Natural killer cell (primary cell): ENCODE measurements at regions not wholly inside any gene's neighbourhood (a gene's known extent, or its start where the extent isn't known, plus 50 kb on each side); places are given as distances from the start of the nearest gene placed in this dataset.

ENCODE experiments used
- ATAC-seq, 3 donors: fragments of 150-1000 bp in 2 of 3; fragments of 200-7000 bp in 1 of 3; cut with Tn5 transposase; 1 replicate in 1 of 3; 2 replicates in 2 of 3; pipeline ENCODE4 v1.10.0; 2021; ENCODE audit warnings: mild to moderate bottlenecking in 2 of 3, moderate library complexity in 2 of 3
- DNase-seq, 2 donors: peaks; one replicate each; pipeline versions ENCODE4 v3.0.0 to v3.0.0-alpha.2; 2013 to 2021; ENCODE audit warnings: mixed read lengths in 1 of 2
- H3K27ac ChIP-seq: one replicate; pipeline ENCODE4 v1.5.1; 2013; ENCODE audit warnings: mild to moderate bottlenecking, low read length
- H3K27me3 ChIP-seq: one replicate; pipeline ENCODE4 v1.6.1; 2013; ENCODE audit warnings: low read length; ENCODE audit not compliant: control insufficient read depth, insufficient read depth
- H3K36me3 ChIP-seq: one replicate; pipeline ENCODE4 v1.6.1; 2013; ENCODE audit warnings: low read length; ENCODE audit not compliant: control insufficient read depth, insufficient read depth
- H3K4me1 ChIP-seq: one replicate; pipeline ENCODE4 v1.6.1; 2013; ENCODE audit warnings: low read length; ENCODE audit not compliant: control insufficient read depth, insufficient read depth
- H3K4me3 ChIP-seq: one replicate; pipeline ENCODE4 v1.5.1; 2013; ENCODE audit warnings: low read length
- H3K9me3 ChIP-seq: one replicate; pipeline ENCODE4 v1.6.1; 2013; ENCODE audit warnings: low read length; ENCODE audit not compliant: control insufficient read depth, insufficient read depth
- H3K27ac Mint-ChIP-seq, 2 donors: one replicate each; pipeline ENCODE4 v1.8.0; 2022; ENCODE audit warnings: mild to moderate bottlenecking in 2 of 2, mixed read lengths in 2 of 2, moderate library complexity in 1 of 2
- H3K27me3 Mint-ChIP-seq, 2 donors: one replicate each; pipeline ENCODE4 v1.8.0; 2022; ENCODE audit warnings: low read depth in 2 of 2, mixed read lengths in 2 of 2
- H3K36me3 Mint-ChIP-seq: one replicate; pipeline ENCODE4 v1.8.0; 2022; ENCODE audit warnings: mixed read lengths
- H3K4me1 Mint-ChIP-seq, 2 donors: one replicate each; pipeline ENCODE4 v1.8.0; 2022; ENCODE audit warnings: mixed read lengths in 2 of 2
- H3K4me3 Mint-ChIP-seq: one replicate; pipeline ENCODE4 v1.8.0; 2022; ENCODE audit warnings: mild to moderate bottlenecking, moderate library complexity, mixed read lengths
- H3K9me3 Mint-ChIP-seq, 2 donors: one replicate each; pipeline ENCODE4 v1.8.0; 2022; ENCODE audit warnings: mixed read lengths in 2 of 2
- WGBS: methylation state at CpG from one replicate; pipeline ENCODE4 v1.1.7; 2013; ENCODE audit warnings: missing lambda C conversion rate; ENCODE audit not compliant: insufficient coverage; 5-methylcytosine and 5-hydroxymethylcytosine counted together
- intact Hi-C: fragments of 100-400 bp; cut with micrococcal nuclease; formaldehyde crosslinking; loops from one replicate; pipeline ENCODE4 v1.14.2; 2022
- TF ChIP-seq, protein P1 (sequence below): fragments of 200-600 bp; IDR thresholded peaks from one replicate; pipeline ENCODE4 v1.8.0; 2022; ENCODE audit warnings: antibody characterized with exemption

DNA sequence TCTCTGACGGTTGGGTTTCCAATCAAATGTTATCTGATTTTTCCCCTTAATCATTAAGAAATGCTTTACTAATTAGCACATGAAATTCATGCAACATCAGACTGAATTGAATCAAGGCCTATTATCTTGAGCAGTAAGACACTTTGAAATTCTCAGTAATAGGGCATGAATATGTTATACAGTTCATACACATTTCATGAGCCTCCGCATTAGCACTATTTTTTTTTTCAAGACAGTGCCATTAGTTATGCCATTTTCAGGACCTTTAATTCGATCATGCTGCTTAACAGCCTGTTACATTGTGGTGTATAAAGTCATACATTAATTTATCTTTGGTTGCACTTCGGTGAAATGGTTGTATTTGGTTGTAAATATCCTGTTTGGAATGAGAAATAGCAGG is 862.6 kb upstream of the GOT2 start:
- intact Hi-C loops, result no loop called here
- H3K9me3 Mint-ChIP-seq, result peaks cover 7 to 14% of the 10 kb centered on the region in 2 donors
- no peaks in the 10 kb centered on the region for H3K27me3 Mint-ChIP-seq
- 82% methylated on average over 4 of the region's 4 CpGs for WGBS
- H3K27ac Mint-ChIP-seq, result no peak overlapping the region
- H3K27ac ChIP-seq, result no peak overlapping the region
- no peaks in the 10 kb centered on the region for H3K4me1 Mint-ChIP-seq
- no peaks in the 10 kb centered on the region for H3K4me1 ChIP-seq
- ATAC-seq (no peak), DNase-seq (no peak)
- no peaks in the 10 kb centered on the region for H3K36me3 Mint-ChIP-seq
- H3K36me3 ChIP-seq, result no peaks in the 10 kb centered on the region
- H3K4me3 ChIP-seq, result no peak overlapping the region
- no peaks in the 10 kb centered on the region for H3K9me3 ChIP-seq
- TF ChIP-seq, protein P1, sequence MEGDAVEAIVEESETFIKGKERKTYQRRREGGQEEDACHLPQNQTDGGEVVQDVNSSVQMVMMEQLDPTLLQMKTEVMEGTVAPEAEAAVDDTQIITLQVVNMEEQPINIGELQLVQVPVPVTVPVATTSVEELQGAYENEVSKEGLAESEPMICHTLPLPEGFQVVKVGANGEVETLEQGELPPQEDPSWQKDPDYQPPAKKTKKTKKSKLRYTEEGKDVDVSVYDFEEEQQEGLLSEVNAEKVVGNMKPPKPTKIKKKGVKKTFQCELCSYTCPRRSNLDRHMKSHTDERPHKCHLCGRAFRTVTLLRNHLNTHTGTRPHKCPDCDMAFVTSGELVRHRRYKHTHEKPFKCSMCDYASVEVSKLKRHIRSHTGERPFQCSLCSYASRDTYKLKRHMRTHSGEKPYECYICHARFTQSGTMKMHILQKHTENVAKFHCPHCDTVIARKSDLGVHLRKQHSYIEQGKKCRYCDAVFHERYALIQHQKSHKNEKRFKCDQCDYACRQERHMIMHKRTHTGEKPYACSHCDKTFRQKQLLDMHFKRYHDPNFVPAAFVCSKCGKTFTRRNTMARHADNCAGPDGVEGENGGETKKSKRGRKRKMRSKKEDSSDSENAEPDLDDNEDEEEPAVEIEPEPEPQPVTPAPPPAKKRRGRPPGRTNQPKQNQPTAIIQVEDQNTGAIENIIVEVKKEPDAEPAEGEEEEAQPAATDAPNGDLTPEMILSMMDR, result no peak
- H3K27me3 ChIP-seq, result no peaks in the 10 kb centered on the region
- H3K4me3 Mint-ChIP-seq, result no peak overlapping the region

DNA sequence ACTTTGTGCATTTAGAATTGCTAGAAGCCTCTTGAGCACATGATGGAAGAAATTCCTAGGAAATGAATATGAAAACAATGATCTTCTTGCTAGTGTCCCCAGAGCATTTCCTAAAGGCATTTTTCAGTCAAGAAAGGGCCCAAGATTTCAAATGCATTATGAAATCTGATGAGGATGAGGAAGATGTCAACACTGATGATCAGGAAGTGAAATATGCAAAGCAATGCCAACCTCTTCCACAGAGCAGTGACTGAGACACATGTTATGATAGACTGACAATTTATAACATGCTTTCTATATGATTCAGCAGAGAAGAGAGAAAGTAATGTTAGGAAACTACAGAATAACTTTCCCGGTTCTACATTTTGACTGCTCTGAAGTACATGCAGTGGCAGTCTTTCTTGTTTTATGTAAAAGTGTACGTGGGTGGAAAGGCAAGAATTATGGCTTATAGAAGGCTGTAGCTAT is 859.1 kb upstream of the GOT2 start:
- Mint-ChIP-seq H3K4me3 (no peak overlapping the region), H3K27me3 (no peaks in the 10 kb centered on the region), H3K36me3 (no peaks in the 10 kb centered on the region), H3K4me1 (no peaks in the 10 kb centered on the region), H3K9me3 (peaks cover 7 to 14% of the 10 kb centered on the region in 2 donors), H3K27ac (no peak overlapping the region)
- ATAC-seq (no peak), DNase-seq (no peak)
- intact Hi-C loops, result no loop called here
- H3K4me1 ChIP-seq, result no peaks in the 10 kb centered on the region
- H3K4me3 ChIP-seq, result no peak overlapping the region
- WGBS, result 64% methylated on average over 2 of the region's 2 CpGs
- H3K27ac ChIP-seq, result no peak overlapping the region
- no peaks in the 10 kb centered on the region for H3K9me3 ChIP-seq
- TF ChIP-seq, protein P1, result no peak
- no peaks in the 10 kb centered on the region for H3K36me3 ChIP-seq
- no peaks in the 10 kb centered on the region for H3K27me3 ChIP-seq

DNA sequence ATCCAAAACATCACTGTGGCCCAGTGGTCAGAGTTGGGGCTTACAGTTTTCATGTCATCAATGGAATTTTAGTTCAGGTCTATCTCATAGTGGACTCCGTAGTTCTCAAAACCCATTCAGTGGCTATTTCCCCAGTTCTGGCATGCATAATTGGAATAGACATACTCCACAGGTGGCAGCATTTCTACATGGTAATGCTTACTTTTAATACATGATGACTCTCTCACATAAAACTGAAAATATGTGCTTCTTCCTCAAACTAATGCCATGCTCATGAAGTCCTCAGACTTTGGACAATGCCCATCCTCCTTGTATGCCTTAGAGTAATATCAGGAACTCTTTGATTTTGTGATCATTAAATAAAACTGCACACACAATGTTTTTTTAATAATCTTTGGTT is 857.4 kb upstream of the GOT2 start:
- 100% methylated on average over 1 of the region's 1 CpG for WGBS
- TF ChIP-seq, protein P1, result no peak
- Histone ChIP-seq H3K36me3 (no peaks in the 10 kb centered on the region), H3K4me3 (no peak overlapping the region), H3K27me3 (no peaks in the 10 kb centered on the region), H3K27ac (no peak overlapping the region), H3K9me3 (no peaks in the 10 kb centered on the region), H3K4me1 (no peaks in the 10 kb centered on the region)
- ATAC-seq (no peak), DNase-seq (no peak)
- H3K9me3 Mint-ChIP-seq, result peaks cover 0 to 9% of the 10 kb centered on the region in 2 donors
- H3K27me3 Mint-ChIP-seq, result no peaks in the 10 kb centered on the region
- H3K27ac Mint-ChIP-seq, result no peak overlapping the region
- H3K36me3 Mint-ChIP-seq, result no peaks in the 10 kb centered on the region
- H3K4me3 Mint-ChIP-seq, result no peak overlapping the region
- intact Hi-C loops, result no loop called here
- no peaks in the 10 kb centered on the region for H3K4me1 Mint-ChIP-seq

DNA sequence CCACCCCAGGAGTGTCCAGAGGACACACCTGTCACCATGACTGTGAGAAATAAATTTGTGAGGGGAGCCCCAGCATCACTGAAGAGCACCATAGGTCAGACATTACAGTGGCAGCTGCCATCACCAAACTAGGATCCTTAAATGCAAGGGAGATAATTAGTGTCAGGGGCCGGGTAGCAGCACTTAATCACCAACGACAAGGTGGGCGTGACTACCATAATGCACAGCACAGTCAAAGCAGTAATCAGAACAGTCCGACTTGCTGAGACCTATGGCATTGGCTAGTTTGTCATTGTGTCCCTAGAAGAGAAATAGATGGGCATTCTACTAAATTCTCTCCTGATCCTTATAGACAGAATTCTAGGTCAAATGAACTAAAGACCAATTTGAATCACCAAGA is 856.7 kb upstream of the GOT2 start:
- Histone ChIP-seq H3K27me3 (no peaks in the 10 kb centered on the region), H3K36me3 (no peaks in the 10 kb centered on the region), H3K4me1 (no peaks in the 10 kb centered on the region), H3K27ac (no peak overlapping the region), H3K4me3 (no peak overlapping the region), H3K9me3 (no peaks in the 10 kb centered on the region)
- ATAC-seq (no peak), DNase-seq (no peak)
- H3K4me1 Mint-ChIP-seq, result no peaks in the 10 kb centered on the region
- no peaks in the 10 kb centered on the region for H3K36me3 Mint-ChIP-seq
- H3K4me3 Mint-ChIP-seq, result no peak overlapping the region
- H3K9me3 Mint-ChIP-seq, result peaks cover 0 to 9% of the 10 kb centered on the region in 2 donors
- intact Hi-C loops, result no loop called here
- 93% methylated on average over 4 of the region's 4 CpGs for WGBS
- no peaks in the 10 kb centered on the region for H3K27me3 Mint-ChIP-seq
- TF ChIP-seq, protein P1, result no peak
- H3K27ac Mint-ChIP-seq, result no peak overlapping the region
